ENCODE measurements at regions not wholly inside any gene's neighbourhood (a gene's known extent, or its start where the extent isn't known, plus 50 kb on each side); places are given as distances from the start of the nearest gene placed in this dataset.

- no peak for TF ChIP-seq EZH2 (IDR thresholded peaks at IDR 0.05; ENCODE audit: low read depth, unreplicated experiment)
- no peak for TF ChIP-seq EZH2phosphoT487 (IDR thresholded peaks at IDR 0.05; ENCODE audit: unreplicated experiment)
Observed at GRCh38 chr4:84032372-84032771, 466.7 kb downstream of the NKX6-1 start.

All from GM23338 (cell line).